ENCODE measurements at regions not wholly inside any gene's neighbourhood (a gene's known extent, or its start where the extent isn't known, plus 50 kb on each side); places are given as distances from the start of the nearest gene placed in this dataset.

GRCh38 chr13:47831265-47831664 is 169.8 kb downstream of the SUCLA2 start:
- no peaks in the 10 kb centered on the region for H3K36me3 ChIP-seq (replicated peaks in 1 of 2; ENCODE audit: insufficient read depth in 1 of 2, low read depth in 2 of 2)
- H3K27ac ChIP-seq: no peak overlapping the region
- WGBS, 2 donors: 58 to 64% methylated on average over 1 of the region's 1 CpG
- H3K9me3 ChIP-seq: no peaks in the 10 kb centered on the region
- DNase-seq (no peak), ATAC-seq (no peak)
- TF ChIP-seq CTCF (IDR thresholded peaks at IDR 0.05): no peak
- no peak for TF ChIP-seq POLR2A (IDR thresholded peaks at IDR 0.05)
- no peak overlapping the region for H3K4me3 ChIP-seq
- intact Hi-C loops (cut with DNase I): no loop called here
- H3K27me3 ChIP-seq: no peaks in the 10 kb centered on the region
- H3K4me1 ChIP-seq: no peaks in the 10 kb centered on the region

- DNase-seq: no peak
- 74 to 75% methylated on average over 1 of the region's 1 CpG for WGBS, 2 donors
- intact Hi-C loops (cut with DNase I): no loop called here
These were observed 171.4 kb downstream of the SUCLA2 start for GRCh38 chr13:47829690-47830089.

GRCh38 chr13:47826471-47826870 is 174.6 kb downstream of the SUCLA2 start:
- no peaks in the 10 kb centered on the region for H3K36me3 ChIP-seq (replicated peaks in 1 of 2; ENCODE audit: insufficient read depth in 1 of 2, low read depth in 2 of 2)
- H3K27ac ChIP-seq: no peak overlapping the region
- no peaks in the 10 kb centered on the region for H3K4me1 ChIP-seq
- 41 to 50% methylated on average over 2 of the region's 2 CpGs for WGBS, 2 donors
- no peaks in the 10 kb centered on the region for H3K27me3 ChIP-seq
- intact Hi-C loops (cut with DNase I): no loop called here
- no peak for ATAC-seq
- DNase-seq: no peak
- TF ChIP-seq POLR2A (IDR thresholded peaks at IDR 0.05) (no peak), CTCF (IDR thresholded peaks at IDR 0.05) (no peak)
- H3K9me3 ChIP-seq: no peaks in the 10 kb centered on the region
- no peak overlapping the region for H3K4me3 ChIP-seq

More at GRCh38 chr13:47829690-47830089, 171.4 kb downstream of the SUCLA2 start:
- Histone ChIP-seq H3K4me3 (no peak overlapping the region), H3K36me3 (replicated peaks in 1 of 2; ENCODE audit: insufficient read depth in 1 of 2, low read depth in 2 of 2) (no peaks in the 10 kb centered on the region), H3K27ac (no peak overlapping the region), H3K9me3 (no peaks in the 10 kb centered on the region), H3K27me3 (no peaks in the 10 kb centered on the region), H3K4me1 (no peaks in the 10 kb centered on the region)
- no peak for ATAC-seq
- TF ChIP-seq POLR2A (IDR thresholded peaks at IDR 0.05) (no peak), CTCF (IDR thresholded peaks at IDR 0.05) (no peak)

- Histone ChIP-seq H3K27ac (no peak overlapping the region), H3K9me3 (no peaks in the 10 kb centered on the region), H3K4me3 (no peak overlapping the region), H3K4me1 (no peaks in the 10 kb centered on the region), H3K36me3 (replicated peaks in 1 of 2; ENCODE audit: insufficient read depth in 1 of 2, low read depth in 2 of 2) (no peaks in the 10 kb centered on the region), H3K27me3 (no peaks in the 10 kb centered on the region)
- intact Hi-C loops (cut with DNase I): no loop called here
- ATAC-seq (no peak), DNase-seq (no peak)
- WGBS, 2 donors: 49 to 76% methylated on average over 4 of the region's 4 CpGs
- TF ChIP-seq CTCF (IDR thresholded peaks at IDR 0.05): no peak
- no peak for TF ChIP-seq POLR2A (IDR thresholded peaks at IDR 0.05)
These were observed 179.0 kb downstream of the SUCLA2 start for GRCh38 chr13:47822036-47822435.

- H3K36me3 ChIP-seq (replicated peaks in 1 of 2; ENCODE audit: insufficient read depth in 1 of 2, low read depth in 2 of 2): no peaks in the 10 kb centered on the region
- DNase-seq (no peak), ATAC-seq (no peak)
- 51 to 64% methylated on average over 5 of the region's 5 CpGs for WGBS, 2 donors
- intact Hi-C loops (cut with DNase I): no loop called here
- H3K9me3 ChIP-seq: no peaks in the 10 kb centered on the region
- TF ChIP-seq CTCF (IDR thresholded peaks at IDR 0.05): no peak
- no peak for TF ChIP-seq POLR2A (IDR thresholded peaks at IDR 0.05)
- H3K27ac ChIP-seq: no peak overlapping the region
- no peaks in the 10 kb centered on the region for H3K4me1 ChIP-seq
- H3K27me3 ChIP-seq: no peaks in the 10 kb centered on the region
- H3K4me3 ChIP-seq: no peak overlapping the region
These were observed 184.2 kb downstream of the SUCLA2 start for GRCh38 chr13:47816831-47817230.
